ENCODE measurements at regions not wholly inside any gene's neighbourhood (a gene's known extent, or its start where the extent isn't known, plus 50 kb on each side); places are given as distances from the start of the nearest gene placed in this dataset.

DNA sequence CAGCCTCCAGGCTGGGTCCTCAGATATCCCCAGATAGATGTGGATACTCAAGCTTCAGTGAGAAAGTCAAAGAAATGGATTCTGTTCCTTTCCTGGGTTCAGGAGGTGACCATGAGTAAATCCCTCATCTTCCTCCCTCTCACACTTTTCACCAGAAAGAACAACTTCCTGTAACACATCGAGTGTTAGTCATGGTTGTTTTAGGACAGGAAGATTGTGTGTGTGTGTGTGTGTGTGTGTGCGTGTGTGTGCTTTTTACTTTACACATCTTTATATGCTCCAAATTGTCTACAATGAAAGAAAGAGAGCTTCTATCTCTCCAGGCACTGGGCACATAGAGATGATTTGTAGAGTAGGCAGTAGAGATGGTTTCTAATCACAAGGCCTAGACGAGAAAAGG lies 139.9 kb downstream of the TBXT start:
- TF ChIP-seq, protein P1, sequence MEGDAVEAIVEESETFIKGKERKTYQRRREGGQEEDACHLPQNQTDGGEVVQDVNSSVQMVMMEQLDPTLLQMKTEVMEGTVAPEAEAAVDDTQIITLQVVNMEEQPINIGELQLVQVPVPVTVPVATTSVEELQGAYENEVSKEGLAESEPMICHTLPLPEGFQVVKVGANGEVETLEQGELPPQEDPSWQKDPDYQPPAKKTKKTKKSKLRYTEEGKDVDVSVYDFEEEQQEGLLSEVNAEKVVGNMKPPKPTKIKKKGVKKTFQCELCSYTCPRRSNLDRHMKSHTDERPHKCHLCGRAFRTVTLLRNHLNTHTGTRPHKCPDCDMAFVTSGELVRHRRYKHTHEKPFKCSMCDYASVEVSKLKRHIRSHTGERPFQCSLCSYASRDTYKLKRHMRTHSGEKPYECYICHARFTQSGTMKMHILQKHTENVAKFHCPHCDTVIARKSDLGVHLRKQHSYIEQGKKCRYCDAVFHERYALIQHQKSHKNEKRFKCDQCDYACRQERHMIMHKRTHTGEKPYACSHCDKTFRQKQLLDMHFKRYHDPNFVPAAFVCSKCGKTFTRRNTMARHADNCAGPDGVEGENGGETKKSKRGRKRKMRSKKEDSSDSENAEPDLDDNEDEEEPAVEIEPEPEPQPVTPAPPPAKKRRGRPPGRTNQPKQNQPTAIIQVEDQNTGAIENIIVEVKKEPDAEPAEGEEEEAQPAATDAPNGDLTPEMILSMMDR (IDR thresholded peaks at IDR 0.05; ENCODE audit: insufficient read depth, low read length, poor library complexity, severe bottlenecking) = no peak
- TF ChIP-seq EZH2phosphoT487 (conservative IDR thresholded peaks at IDR 0.05; ENCODE audit: low read length) = no peak

All from SU-DHL-6 (cell line).